ENCODE measurements at regions not wholly inside any gene's neighbourhood (a gene's known extent, or its start where the extent isn't known, plus 50 kb on each side); places are given as distances from the start of the nearest gene placed in this dataset.

DNA sequence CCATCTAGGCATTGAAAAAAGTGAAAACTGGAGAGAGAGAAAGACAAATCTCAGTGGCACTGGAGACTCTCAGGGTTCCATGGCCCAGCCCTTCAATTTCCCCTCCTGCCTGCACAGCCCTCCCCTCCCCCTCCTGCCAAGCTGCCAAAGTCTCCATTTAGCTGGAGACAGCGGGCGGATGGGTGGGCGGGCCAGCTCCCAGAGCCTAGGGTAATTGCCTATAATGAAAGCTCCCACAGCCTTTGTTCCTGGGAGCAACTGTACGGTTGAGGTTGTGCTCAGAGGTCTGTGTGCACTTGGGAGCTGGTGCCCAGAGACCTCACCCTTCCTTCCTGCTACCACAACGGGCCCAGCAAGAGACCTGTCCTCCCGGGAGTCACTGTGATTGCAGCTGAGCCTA, 89.6 kb downstream of the NAV1 start:
- no peaks in the 10 kb centered on the region for H3K9me3 ChIP-seq (ENCODE audit: control insufficient read depth in 1 of 2, low read length in 2 of 2)
- H3K27ac ChIP-seq (ENCODE audit: low read length): no peak overlapping the region
- no peak overlapping the region for H3K4me3 ChIP-seq (ENCODE audit: low read depth in 1 of 2, low read length in 2 of 2)
- peaks cover 0 to 11% of the 10 kb centered on the region in 2 donors for H3K4me1 ChIP-seq (ENCODE audit: control insufficient read depth in 1 of 2, insufficient read depth in 2 of 2, low read length in 2 of 2)
- H3K36me3 ChIP-seq (ENCODE audit: control insufficient read depth in 1 of 2, insufficient read depth in 2 of 2, low read length in 2 of 2): peaks cover 0 to 4% of the 10 kb centered on the region in 2 donors
- H3K27me3 ChIP-seq (ENCODE audit: low read depth, low read length): no peaks in the 10 kb centered on the region

DNA sequence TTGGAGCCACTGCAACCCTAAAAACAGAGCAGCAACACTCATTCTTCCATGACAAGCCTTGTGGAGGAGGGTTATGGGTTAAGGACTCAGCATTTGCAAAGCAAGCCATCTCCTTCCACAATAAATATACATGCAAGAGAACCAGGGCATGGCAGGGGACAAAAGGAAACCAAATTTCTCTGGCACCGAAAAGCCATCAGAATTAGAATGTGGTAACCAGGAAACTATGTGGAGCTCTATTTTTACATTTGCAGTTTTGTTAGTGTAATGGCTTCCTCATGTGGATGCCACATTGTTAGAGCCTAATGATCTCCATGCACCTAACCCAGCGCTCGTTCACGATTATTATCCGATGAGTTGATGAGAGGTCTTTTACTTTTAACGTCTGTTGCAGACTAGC, 91.7 kb downstream of the NAV1 start:
- Histone ChIP-seq H3K27ac (ENCODE audit: low read length) (no peak overlapping the region), H3K4me3 (ENCODE audit: low read depth in 1 of 2, low read length in 2 of 2) (no peak overlapping the region), H3K27me3 (ENCODE audit: low read depth, low read length) (no peaks in the 10 kb centered on the region), H3K4me1 (ENCODE audit: control insufficient read depth in 1 of 2, insufficient read depth in 2 of 2, low read length in 2 of 2) (peaks cover 0 to 22% of the 10 kb centered on the region in 2 donors), H3K36me3 (ENCODE audit: control insufficient read depth in 1 of 2, insufficient read depth in 2 of 2, low read length in 2 of 2) (no peaks in the 10 kb centered on the region), H3K9me3 (ENCODE audit: control insufficient read depth in 1 of 2, low read length in 2 of 2) (no peaks in the 10 kb centered on the region)

DNA sequence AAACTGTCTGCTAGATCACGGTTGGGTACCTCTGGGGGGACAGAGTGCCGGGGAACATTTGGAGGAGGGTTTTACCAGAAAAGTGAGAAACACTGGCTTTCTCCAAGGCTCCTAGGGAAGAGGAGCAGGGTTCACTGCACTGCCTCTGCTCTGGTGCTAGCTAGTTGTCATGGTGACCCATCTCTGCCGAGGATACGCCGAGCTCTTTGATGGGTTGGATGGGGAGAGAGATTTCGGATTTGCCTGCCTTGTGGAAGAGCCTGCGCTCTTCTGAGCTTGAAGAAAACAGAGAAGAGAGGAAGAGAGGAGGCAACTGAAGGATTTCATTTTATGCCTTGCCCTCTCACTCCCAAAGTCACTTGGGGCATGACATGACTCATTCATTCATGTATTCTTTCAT, 92.1 kb downstream of the NAV1 start:
- Histone ChIP-seq H3K9me3 (ENCODE audit: control insufficient read depth in 1 of 2, low read length in 2 of 2) (no peaks in the 10 kb centered on the region), H3K4me3 (ENCODE audit: low read depth in 1 of 2, low read length in 2 of 2) (no peak overlapping the region), H3K36me3 (ENCODE audit: control insufficient read depth in 1 of 2, insufficient read depth in 2 of 2, low read length in 2 of 2) (no peaks in the 10 kb centered on the region), H3K27me3 (ENCODE audit: low read depth, low read length) (no peaks in the 10 kb centered on the region), H3K27ac (ENCODE audit: low read length) (no peak overlapping the region), H3K4me1 (ENCODE audit: control insufficient read depth in 1 of 2, insufficient read depth in 2 of 2, low read length in 2 of 2) (peaks cover 0 to 22% of the 10 kb centered on the region in 2 donors)

DNA sequence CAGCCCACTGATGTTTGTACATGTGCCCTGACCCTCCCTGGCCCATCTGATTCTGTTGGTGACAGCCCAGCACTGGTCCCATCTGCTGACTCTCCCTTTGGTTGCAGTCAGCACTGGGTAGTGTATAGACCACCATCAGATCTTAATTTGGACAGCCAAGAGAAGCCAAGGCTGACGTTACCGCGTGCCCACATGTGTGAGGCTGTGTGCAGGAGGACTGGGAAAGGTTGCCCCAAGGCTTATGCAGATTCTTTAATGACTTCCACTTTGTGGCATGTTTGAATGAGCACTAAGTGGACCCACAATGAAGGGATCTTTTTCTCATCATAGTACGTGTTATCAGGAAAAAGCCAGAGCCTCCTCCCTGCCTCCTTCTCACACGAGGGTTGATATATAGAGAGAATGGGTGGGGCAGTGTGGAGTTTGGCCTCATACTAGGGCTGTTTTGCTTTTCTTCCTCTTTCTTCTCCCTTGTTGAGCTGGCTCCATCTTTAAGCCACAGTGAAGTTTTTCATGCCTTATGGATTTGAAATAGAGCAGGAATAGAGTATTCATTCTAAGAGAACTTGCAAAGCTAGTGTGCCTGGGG, 93.5 kb downstream of the NAV1 start:
- no peak overlapping the region for H3K27ac ChIP-seq (ENCODE audit: low read length)
- H3K4me3 ChIP-seq (ENCODE audit: low read depth in 1 of 2, low read length in 2 of 2): no peak overlapping the region
- H3K4me1 ChIP-seq (ENCODE audit: control insufficient read depth in 1 of 2, insufficient read depth in 2 of 2, low read length in 2 of 2): peaks cover 0 to 22% of the 10 kb centered on the region in 2 donors
- no peaks in the 10 kb centered on the region for H3K27me3 ChIP-seq (ENCODE audit: low read depth, low read length)
- H3K9me3 ChIP-seq (ENCODE audit: control insufficient read depth in 1 of 2, low read length in 2 of 2): no peaks in the 10 kb centered on the region
- H3K36me3 ChIP-seq (ENCODE audit: control insufficient read depth in 1 of 2, insufficient read depth in 2 of 2, low read length in 2 of 2): no peaks in the 10 kb centered on the region

DNA sequence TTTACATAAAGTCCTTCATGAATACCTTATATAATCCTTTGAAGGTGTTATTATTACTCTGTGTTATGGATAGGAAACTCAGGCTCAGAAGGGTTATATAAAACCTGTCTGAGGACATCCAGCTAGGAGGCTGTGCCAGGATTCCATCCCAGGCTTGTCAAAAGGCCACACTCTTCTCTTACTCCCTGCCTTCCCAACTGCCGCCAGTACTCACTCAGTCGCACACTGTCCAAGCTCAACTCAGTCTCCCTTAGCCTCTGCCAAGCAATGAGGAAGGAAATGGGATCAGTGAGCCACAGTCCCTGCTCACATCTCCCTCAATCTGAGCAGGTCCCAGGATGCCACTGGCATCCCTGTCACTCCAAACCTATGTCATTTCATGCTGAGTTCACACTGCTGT, 94.4 kb downstream of the NAV1 start:
- Histone ChIP-seq H3K9me3 (ENCODE audit: control insufficient read depth in 1 of 2, low read length in 2 of 2) (no peaks in the 10 kb centered on the region), H3K4me1 (ENCODE audit: control insufficient read depth in 1 of 2, insufficient read depth in 2 of 2, low read length in 2 of 2) (peaks cover 0 to 26% of the 10 kb centered on the region in 2 donors), H3K4me3 (ENCODE audit: low read depth in 1 of 2, low read length in 2 of 2) (no peak overlapping the region), H3K36me3 (ENCODE audit: control insufficient read depth in 1 of 2, insufficient read depth in 2 of 2, low read length in 2 of 2) (no peaks in the 10 kb centered on the region), H3K27ac (ENCODE audit: low read length) (no peak overlapping the region), H3K27me3 (ENCODE audit: low read depth, low read length) (no peaks in the 10 kb centered on the region)

DNA sequence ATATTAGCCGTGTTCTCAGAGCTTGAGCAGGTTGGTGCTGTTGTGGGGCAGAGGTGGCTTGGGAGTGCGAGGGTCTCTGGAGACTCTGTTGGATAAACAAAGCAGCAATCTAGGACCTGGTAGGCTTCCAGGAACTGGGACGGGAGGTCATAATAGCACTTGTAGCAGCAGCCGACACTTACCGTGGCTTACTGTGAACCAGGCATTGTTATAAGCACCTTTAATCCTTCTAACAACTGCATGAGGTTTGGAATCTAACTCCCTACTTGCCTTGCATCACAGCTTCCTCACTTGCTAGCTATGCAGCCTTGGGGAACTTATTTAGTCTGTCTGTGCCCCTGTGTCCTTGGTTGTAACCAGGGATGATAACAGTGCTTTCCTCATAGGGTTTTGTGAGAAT, 94.9 kb downstream of the NAV1 start:
- H3K9me3 ChIP-seq (ENCODE audit: control insufficient read depth in 1 of 2, low read length in 2 of 2): no peaks in the 10 kb centered on the region
- H3K4me3 ChIP-seq (ENCODE audit: low read depth in 1 of 2, low read length in 2 of 2): no peak overlapping the region
- no peak overlapping the region for H3K27ac ChIP-seq (ENCODE audit: low read length)
- no peaks in the 10 kb centered on the region for H3K36me3 ChIP-seq (ENCODE audit: control insufficient read depth in 1 of 2, insufficient read depth in 2 of 2, low read length in 2 of 2)
- peaks cover 0 to 30% of the 10 kb centered on the region in 2 donors for H3K4me1 ChIP-seq (ENCODE audit: control insufficient read depth in 1 of 2, insufficient read depth in 2 of 2, low read length in 2 of 2)
- H3K27me3 ChIP-seq (ENCODE audit: low read depth, low read length): no peaks in the 10 kb centered on the region

DNA sequence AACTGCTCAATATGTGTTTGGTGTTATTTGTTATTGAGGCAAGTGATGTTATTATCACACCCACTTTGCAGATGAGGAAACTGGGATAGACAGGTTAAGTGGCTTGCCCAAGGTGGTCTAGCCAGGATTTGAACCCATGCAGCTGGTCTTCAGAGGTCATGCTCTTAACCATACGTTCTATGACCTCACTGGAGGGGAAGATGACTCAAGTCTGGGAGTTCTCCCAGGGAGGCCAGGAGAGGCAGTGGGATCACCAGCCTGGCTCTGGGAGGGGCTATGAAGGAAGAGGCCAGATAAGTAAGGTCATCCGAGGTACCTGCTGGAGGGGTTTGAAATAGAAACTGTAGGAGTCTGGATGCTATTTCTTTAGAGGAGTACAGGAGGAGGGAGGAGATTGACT, 95.3 kb downstream of the NAV1 start:
- Histone ChIP-seq H3K4me1 (ENCODE audit: control insufficient read depth in 1 of 2, insufficient read depth in 2 of 2, low read length in 2 of 2) (peaks cover 0 to 31% of the 10 kb centered on the region in 2 donors), H3K4me3 (ENCODE audit: low read depth in 1 of 2, low read length in 2 of 2) (no peak overlapping the region), H3K36me3 (ENCODE audit: control insufficient read depth in 1 of 2, insufficient read depth in 2 of 2, low read length in 2 of 2) (no peaks in the 10 kb centered on the region), H3K27ac (ENCODE audit: low read length) (no peak overlapping the region), H3K27me3 (ENCODE audit: low read depth, low read length) (no peaks in the 10 kb centered on the region), H3K9me3 (ENCODE audit: control insufficient read depth in 1 of 2, low read length in 2 of 2) (no peaks in the 10 kb centered on the region)

DNA sequence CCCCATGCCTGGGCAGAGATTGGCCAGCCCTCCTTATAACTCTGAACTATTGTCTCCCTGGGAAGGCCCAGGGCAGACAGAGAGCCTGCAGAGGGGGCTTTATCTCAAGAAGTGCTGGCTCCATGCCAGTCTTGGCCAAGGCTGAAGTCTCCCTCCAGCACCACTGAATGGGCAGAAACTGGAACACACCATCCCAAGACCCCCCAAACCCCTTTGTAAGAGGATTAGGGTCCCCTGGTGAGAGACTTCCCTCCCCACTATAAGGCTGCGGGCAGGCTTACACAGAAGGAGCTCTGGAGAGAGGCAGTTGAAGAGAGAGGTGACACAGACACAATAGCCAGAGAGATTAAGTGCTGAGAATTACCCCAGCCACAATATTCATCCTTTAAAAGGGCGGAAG, 97.2 kb downstream of the NAV1 start:
- Histone ChIP-seq H3K27me3 (ENCODE audit: low read depth, low read length) (no peaks in the 10 kb centered on the region), H3K9me3 (ENCODE audit: control insufficient read depth in 1 of 2, low read length in 2 of 2) (no peaks in the 10 kb centered on the region), H3K4me1 (ENCODE audit: control insufficient read depth in 1 of 2, insufficient read depth in 2 of 2, low read length in 2 of 2) (peaks cover 0 to 23% of the 10 kb centered on the region in 2 donors), H3K4me3 (ENCODE audit: low read depth in 1 of 2, low read length in 2 of 2) (no peak overlapping the region), H3K36me3 (ENCODE audit: control insufficient read depth in 1 of 2, insufficient read depth in 2 of 2, low read length in 2 of 2) (no peaks in the 10 kb centered on the region), H3K27ac (ENCODE audit: low read length) (no peak overlapping the region)

DNA sequence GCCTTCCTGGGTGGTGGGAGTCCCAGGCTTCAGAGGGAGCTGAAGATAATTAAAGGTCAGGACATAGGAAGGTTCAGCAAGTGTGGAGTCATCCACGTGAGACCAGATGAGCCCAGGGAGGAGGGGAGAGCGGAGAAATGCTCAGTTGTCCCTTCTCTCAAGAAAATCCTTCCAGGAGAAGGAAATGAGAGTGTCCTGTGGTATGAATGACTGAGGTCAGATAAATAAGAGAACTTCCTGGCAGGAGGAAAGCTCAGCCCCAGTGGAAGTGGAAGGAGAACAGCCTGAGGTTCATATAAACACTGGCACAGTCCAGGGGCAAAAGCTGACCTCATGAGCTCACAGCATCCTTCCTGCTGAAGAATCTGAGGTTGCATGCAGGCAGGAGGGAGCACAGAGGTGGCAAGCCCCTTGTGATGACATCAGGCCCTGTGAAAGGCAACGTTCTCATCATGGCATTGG, 97.6 kb downstream of the NAV1 start:
- Histone ChIP-seq H3K27me3 (ENCODE audit: low read depth, low read length) (no peaks in the 10 kb centered on the region), H3K9me3 (ENCODE audit: control insufficient read depth in 1 of 2, low read length in 2 of 2) (no peaks in the 10 kb centered on the region), H3K27ac (ENCODE audit: low read length) (no peak overlapping the region), H3K4me1 (ENCODE audit: control insufficient read depth in 1 of 2, insufficient read depth in 2 of 2, low read length in 2 of 2) (peaks cover 0 to 23% of the 10 kb centered on the region in 2 donors), H3K4me3 (ENCODE audit: low read depth in 1 of 2, low read length in 2 of 2) (no peak overlapping the region), H3K36me3 (ENCODE audit: control insufficient read depth in 1 of 2, insufficient read depth in 2 of 2, low read length in 2 of 2) (no peaks in the 10 kb centered on the region)

DNA sequence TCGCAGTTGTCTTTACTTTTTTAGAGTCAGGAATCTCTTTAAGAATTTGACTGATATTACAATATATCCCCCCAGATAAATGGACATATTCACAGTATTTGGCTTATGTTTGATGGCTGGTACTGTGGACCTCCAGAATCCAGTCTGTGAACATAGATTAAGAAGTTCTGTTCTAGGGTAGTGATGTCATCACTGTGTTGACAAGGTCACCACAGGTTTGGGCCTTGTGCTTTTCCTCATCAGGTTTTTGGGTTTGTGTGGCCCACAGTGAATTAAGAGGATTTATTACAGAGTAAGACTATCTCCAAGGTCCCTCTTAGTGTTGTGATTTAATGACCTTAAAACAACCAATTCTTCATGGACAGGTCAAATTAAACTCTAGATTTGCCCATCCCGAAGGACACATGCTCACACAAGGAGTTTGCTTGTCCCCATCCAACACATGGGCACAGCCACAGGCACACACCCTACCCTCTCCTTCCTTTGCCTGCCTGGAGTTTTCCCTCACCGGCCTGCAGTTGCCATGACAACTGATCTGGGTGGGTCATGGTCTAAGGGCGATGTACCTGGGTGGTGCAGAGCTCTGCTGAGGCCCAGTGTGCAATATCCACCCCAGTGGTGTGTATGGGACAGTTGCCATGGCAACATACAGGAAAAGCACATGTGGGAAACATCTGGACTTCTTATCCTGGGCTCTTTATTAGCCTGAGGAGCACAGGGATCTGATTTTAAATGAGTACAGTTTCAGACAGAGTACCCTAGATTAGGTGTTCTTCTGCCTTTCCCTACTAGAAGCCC, 98.6 kb downstream of the NAV1 start:
- H3K27me3 ChIP-seq (ENCODE audit: low read depth, low read length): no peaks in the 10 kb centered on the region
- H3K36me3 ChIP-seq (ENCODE audit: control insufficient read depth in 1 of 2, insufficient read depth in 2 of 2, low read length in 2 of 2): no peaks in the 10 kb centered on the region
- H3K4me3 ChIP-seq (ENCODE audit: low read depth in 1 of 2, low read length in 2 of 2): no peak overlapping the region
- no peak overlapping the region for H3K27ac ChIP-seq (ENCODE audit: low read length)
- peaks cover 0 to 23% of the 10 kb centered on the region in 2 donors for H3K4me1 ChIP-seq (ENCODE audit: control insufficient read depth in 1 of 2, insufficient read depth in 2 of 2, low read length in 2 of 2)
- H3K9me3 ChIP-seq (ENCODE audit: control insufficient read depth in 1 of 2, low read length in 2 of 2): no peaks in the 10 kb centered on the region

DNA sequence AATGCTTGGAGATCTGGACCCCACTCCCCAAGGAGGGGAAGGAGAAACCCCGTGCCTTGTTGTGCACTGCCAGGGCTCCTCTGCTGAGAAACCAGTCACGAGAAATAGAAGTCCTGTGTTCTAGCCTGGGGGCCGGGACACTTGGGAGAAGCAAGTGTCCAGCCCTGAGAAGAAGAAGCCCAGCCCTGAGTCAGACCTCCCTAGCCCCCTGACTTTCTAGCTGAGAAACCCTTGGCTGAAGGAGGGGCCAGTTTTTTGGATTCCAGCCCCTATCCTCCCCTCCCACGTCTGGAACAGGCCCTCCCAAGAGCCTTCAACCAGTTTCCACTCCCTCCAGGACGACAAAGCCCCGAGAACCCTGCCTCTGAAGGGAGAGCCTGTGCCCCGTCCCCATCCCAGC, 100.5 kb downstream of the NAV1 start:
- Histone ChIP-seq H3K4me3 (ENCODE audit: low read depth in 1 of 2, low read length in 2 of 2) (no peak overlapping the region), H3K9me3 (ENCODE audit: control insufficient read depth in 1 of 2, low read length in 2 of 2) (no peaks in the 10 kb centered on the region), H3K4me1 (ENCODE audit: control insufficient read depth in 1 of 2, insufficient read depth in 2 of 2, low read length in 2 of 2) (peaks cover 0 to 11% of the 10 kb centered on the region in 2 donors), H3K27ac (ENCODE audit: low read length) (no peak overlapping the region), H3K27me3 (ENCODE audit: low read depth, low read length) (no peaks in the 10 kb centered on the region), H3K36me3 (ENCODE audit: control insufficient read depth in 1 of 2, insufficient read depth in 2 of 2, low read length in 2 of 2) (no peaks in the 10 kb centered on the region)
